PC-9 (cell line): ENCODE measurements at regions not wholly inside any gene's neighbourhood (a gene's known extent, or its start where the extent isn't known, plus 50 kb on each side); places are given as distances from the start of the nearest gene placed in this dataset.

Experiments
- CTCF ChIP-seq: fragments of 200-600 bp; sonication (generic); conservative IDR thresholded peaks from 2 replicates; pipeline ENCODE4 v1.6.1; 2017; ENCODE audit warnings: mixed run types, antibody characterized with exemption, mild to moderate bottlenecking, moderate library complexity
- EZH2 ChIP-seq: fragments of 200-600 bp; sonication (generic); IDR thresholded peaks from 2 replicates; pipeline ENCODE4 v1.8.0; 2017; ENCODE audit warnings: antibody characterized with exemption, low read depth

- TF ChIP-seq CTCF (no peak), EZH2 (no peak)
These were observed 115.0 kb upstream of the INPP4B start for GRCh38 chr4:142960867-142961644.
